ENCODE measurements at regions not wholly inside any gene's neighbourhood (a gene's known extent, or its start where the extent isn't known, plus 50 kb on each side); places are given as distances from the start of the nearest gene placed in this dataset.
A peak's percentile ranks its signal among the peaks of the same experiment; 100 is the strongest.
"Not testable (repeated sequence)": the region's sequence is repeated elsewhere in the genome, so short reads cannot be mapped to it uniquely, and the experiment has no call there.

DNA sequence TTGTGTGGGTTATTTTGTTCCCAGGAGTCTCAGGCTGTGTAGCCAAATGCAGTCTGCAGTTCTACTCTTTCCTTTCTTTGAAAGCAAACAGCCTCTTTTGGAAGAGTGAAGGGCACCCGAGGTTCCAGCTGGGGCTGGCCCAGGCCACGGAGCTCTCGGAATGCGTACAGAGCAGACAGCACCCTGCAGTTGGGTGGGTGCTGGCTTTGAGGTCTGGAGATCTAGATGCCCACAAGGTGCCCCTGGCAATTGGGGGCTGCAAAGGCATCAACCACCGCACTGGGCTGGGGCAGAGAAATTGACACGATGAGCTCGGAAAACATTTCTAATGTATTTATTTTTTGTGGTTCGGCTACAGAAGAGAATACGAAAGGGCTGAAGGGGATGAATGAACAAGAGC, 191.6 kb upstream of the ZNF469 start:
- not testable (repeated sequence) for DNase-seq (ENCODE audit: low read depth); H3K4me3 ChIP-seq (ENCODE audit: control insufficient read depth, low read depth, low read length)

DNA sequence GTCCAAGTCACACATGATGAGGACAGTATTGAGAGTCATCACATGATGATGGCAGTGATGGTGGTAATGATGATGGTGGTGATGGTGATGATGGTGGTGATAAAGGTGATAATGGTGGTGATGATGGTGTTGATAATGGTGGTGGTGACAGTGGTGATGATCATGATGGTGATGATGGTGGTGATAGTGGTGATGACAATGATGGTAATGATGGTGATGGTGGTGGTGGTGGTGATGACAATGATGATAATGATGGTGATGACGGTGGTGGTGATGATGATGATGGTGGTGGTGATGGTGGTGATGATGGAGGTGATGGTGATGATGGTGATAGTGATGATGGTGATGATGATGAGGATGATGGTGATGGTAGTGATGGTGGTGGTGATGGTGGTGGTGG, 190.2 kb upstream of the ZNF469 start:
- TF ChIP-seq, protein P1, sequence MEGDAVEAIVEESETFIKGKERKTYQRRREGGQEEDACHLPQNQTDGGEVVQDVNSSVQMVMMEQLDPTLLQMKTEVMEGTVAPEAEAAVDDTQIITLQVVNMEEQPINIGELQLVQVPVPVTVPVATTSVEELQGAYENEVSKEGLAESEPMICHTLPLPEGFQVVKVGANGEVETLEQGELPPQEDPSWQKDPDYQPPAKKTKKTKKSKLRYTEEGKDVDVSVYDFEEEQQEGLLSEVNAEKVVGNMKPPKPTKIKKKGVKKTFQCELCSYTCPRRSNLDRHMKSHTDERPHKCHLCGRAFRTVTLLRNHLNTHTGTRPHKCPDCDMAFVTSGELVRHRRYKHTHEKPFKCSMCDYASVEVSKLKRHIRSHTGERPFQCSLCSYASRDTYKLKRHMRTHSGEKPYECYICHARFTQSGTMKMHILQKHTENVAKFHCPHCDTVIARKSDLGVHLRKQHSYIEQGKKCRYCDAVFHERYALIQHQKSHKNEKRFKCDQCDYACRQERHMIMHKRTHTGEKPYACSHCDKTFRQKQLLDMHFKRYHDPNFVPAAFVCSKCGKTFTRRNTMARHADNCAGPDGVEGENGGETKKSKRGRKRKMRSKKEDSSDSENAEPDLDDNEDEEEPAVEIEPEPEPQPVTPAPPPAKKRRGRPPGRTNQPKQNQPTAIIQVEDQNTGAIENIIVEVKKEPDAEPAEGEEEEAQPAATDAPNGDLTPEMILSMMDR (IDR thresholded peaks at IDR 0.05; ENCODE audit: control insufficient read depth, insufficient read depth, low read depth, low read length, missing control alignments): no peak
- no peak for DNase-seq (ENCODE audit: low read depth)

DNA sequence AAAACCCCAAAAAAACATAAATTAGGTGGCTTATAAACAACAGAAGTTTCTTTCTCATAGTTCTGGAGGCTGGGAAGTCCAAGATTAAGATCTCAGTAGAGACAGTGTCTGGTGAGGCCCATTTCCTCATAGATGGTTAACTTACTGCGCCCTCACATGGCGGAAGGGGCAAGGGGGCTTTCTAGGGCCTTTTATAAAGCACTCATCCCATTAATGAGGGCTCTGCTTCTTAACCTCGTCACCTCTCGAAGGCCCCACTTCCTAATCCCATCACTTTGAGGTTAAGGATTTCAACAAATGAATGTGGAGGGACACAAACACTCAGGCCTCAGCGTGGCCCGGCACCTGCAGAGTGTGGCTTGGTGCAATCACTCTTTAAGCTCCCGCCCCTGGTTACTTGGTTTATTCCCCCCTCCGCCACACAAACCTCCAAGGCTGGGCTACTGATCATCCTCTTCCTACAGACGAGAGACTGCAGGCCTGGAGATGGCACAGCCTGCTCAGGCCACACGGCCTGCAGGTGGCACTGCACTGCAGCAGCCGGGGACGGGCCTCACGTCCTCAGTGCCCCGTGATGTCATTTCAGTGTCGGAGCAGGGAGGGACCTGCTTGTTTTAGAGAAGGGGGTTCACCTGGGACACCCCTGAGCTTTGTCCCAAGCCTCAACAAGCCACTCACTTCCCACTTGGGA, 188.9 kb upstream of the ZNF469 start:
- TF ChIP-seq, protein P1 (IDR thresholded peaks at IDR 0.05; ENCODE audit: control insufficient read depth, insufficient read depth, low read depth, low read length, missing control alignments): peak; percentile 65
- H3K4me3 ChIP-seq (ENCODE audit: control insufficient read depth, low read depth, low read length): not testable (repeated sequence)
- peak; percentile 23 for DNase-seq (ENCODE audit: low read depth)

More for the DNA sequence above, 190.2 kb upstream of the ZNF469 start:
- H3K4me3 ChIP-seq (ENCODE audit: control insufficient read depth, low read depth, low read length): no peak overlapping the region

DNA sequence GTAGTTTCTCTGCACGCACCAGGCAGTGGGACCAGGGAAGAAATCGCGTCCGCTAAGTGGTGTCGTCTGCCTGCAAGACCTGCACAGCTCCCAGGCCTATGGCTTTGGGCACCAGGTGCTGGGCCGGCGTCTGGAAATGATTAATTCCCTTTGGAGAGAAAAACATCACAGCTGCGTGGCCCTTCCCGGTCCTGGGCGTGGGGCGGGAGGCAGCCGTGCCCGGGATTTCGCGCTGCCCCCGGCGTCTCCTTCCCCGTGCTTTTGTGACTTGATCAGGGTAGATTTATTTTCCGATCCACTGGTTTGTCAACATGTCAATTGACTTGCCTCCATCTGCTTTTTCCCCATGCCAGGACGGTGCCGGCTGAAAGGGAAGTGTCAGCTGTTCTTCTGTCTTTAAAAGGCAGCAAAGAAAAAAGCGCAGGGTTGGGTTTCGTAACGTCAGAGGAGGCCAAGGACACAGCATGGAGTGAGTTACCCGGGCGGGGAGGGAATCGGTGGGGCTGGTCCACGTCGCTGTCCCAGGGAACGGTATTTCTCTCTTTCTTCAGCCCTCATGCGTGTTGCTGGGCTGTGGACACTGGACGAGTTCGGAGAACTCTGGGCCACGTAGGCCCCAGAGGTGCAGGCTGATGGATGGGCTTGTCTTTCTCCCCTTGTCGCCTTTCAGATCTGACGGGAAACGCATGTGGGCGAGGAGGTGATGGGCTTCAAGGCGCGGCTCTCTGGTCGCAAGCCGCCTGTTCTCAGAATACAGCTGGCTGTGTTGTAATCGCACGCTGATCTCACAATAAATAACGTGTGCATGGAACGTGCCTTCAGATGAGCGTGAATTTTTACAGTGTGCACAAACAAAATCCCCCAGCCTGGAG, 188.1 kb upstream of the ZNF469 start:
- no peak overlapping the region for H3K4me3 ChIP-seq (ENCODE audit: control insufficient read depth, low read depth, low read length)
- no peak for DNase-seq (ENCODE audit: low read depth)
- TF ChIP-seq, protein P1 (IDR thresholded peaks at IDR 0.05; ENCODE audit: control insufficient read depth, insufficient read depth, low read depth, low read length, missing control alignments): no peak

DNA sequence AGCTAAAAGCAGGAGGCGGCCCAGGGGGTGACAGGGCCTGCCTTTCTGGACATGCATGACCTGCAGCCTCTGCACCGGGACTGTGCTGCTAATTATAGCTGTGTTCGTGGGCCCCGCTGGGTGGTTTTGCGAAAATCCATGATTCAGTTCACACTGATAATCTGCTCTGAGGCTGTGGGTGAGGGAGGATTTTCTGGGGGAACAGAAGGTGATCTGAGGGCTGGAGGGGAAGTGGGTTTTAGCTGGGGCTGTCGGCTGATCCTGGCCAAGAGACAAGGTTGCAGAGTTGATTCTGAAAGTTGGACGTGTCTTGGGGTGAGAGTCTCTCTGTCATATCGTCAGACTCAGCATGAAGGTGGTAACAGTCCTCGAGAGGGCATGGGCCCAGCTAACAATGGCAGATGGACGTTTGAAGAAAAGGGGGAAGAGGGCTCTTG, 187.5 kb upstream of the ZNF469 start:
- no peak for DNase-seq (ENCODE audit: low read depth)
- TF ChIP-seq, protein P1 (IDR thresholded peaks at IDR 0.05; ENCODE audit: control insufficient read depth, insufficient read depth, low read depth, low read length, missing control alignments): no peak

DNA sequence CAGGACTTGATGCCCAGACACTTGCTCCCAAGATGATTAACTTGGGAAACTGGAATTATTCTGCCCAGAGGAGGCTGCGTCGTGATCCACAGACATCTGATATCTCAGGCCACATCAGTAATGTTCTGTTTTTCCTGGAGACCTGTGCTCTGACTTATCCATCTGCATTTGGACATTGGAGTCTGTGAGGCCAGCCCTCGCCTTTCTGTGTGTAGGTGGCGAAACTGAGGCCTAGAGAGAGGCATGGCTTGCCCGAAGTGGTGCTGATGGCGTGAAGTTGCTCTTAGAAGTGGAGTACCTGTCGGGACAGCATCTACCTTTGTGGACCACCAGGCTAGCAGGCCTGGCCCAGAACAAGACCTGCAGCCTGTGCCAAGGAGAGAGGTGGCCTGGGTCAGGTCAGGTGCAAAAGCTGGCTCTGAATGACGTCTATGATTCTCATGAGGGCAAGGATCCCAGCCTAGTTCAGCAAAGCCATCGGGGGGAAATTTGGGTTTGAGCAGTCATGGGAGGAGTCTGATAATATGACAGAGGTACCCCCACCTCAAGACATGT, 186.8 kb upstream of the ZNF469 start:
- TF ChIP-seq, protein P1 (IDR thresholded peaks at IDR 0.05; ENCODE audit: control insufficient read depth, insufficient read depth, low read depth, low read length, missing control alignments): no peak
- DNase-seq (ENCODE audit: low read depth): no peak
- H3K4me3 ChIP-seq (ENCODE audit: control insufficient read depth, low read depth, low read length): no peak overlapping the region

More for the DNA sequence above, 187.5 kb upstream of the ZNF469 start:
- H3K4me3 ChIP-seq (ENCODE audit: control insufficient read depth, low read depth, low read length): no peak overlapping the region
